Fibroblast of skin of right biceps (primary cell): ENCODE measurements at regions not wholly inside any gene's neighbourhood (a gene's known extent, or its start where the extent isn't known, plus 50 kb on each side); places are given as distances from the start of the nearest gene placed in this dataset.

Experiments
- DNase-seq: peaks from one replicate; pipeline ENCODE4 v3.0.0-alpha.2; 2013

- no peak for DNase-seq
Measured at GRCh38 chr9:102114557-102114956, 376.1 kb upstream of the GRIN3A start.

- peak; percentile 26 for DNase-seq
Measured at GRCh38 chr9:102113191-102113590, 374.7 kb upstream of the GRIN3A start.

- DNase-seq: no peak
Measured at GRCh38 chr9:102106439-102106838, 368.0 kb upstream of the GRIN3A start.

- DNase-seq: peak; percentile 11
Measured at GRCh38 chr9:102101723-102102122, 363.3 kb upstream of the GRIN3A start.

GRCh38 chr9:102087141-102087540, 348.7 kb upstream of the GRIN3A start:
- no peak for DNase-seq

GRCh38 chr9:102085548-102085947, 347.1 kb upstream of the GRIN3A start:
- DNase-seq: no peak

GRCh38 chr9:102072059-102072764, 333.8 kb upstream of the GRIN3A start:
- DNase-seq: no peak

GRCh38 chr9:102069969-102070368, 331.5 kb upstream of the GRIN3A start:
- peak; percentile 4 for DNase-seq

GRCh38 chr9:102054811-102055210, 316.4 kb upstream of the GRIN3A start:
- DNase-seq: no peak

- no peak for DNase-seq
Measured at GRCh38 chr9:102049586-102050246, 311.3 kb upstream of the GRIN3A start.

- DNase-seq: no peak
Measured at GRCh38 chr9:102047549-102047948, 309.1 kb upstream of the GRIN3A start.

- DNase-seq: no peak
Measured at GRCh38 chr9:102044133-102044532, 305.7 kb upstream of the GRIN3A start.

- DNase-seq: no peak
Measured at GRCh38 chr9:102038006-102038405, 299.6 kb upstream of the GRIN3A start.

GRCh38 chr9:102035929-102036328, 297.5 kb upstream of the GRIN3A start:
- no peak for DNase-seq

- no peak for DNase-seq
Measured at GRCh38 chr9:102032614-102033013, 294.2 kb upstream of the GRIN3A start.

- DNase-seq: no peak
Measured at GRCh38 chr9:102000956-102001355, 262.5 kb upstream of the GRIN3A start.

GRCh38 chr9:101999441-101999840, 261.0 kb upstream of the GRIN3A start:
- DNase-seq: no peak

- DNase-seq: peak; percentile 75
Measured at GRCh38 chr9:101995231-101995630, 256.8 kb upstream of the GRIN3A start.

- DNase-seq: no peak
Measured at GRCh38 chr9:101993771-101994170, 255.3 kb upstream of the GRIN3A start.

GRCh38 chr9:101991926-101992325, 253.5 kb upstream of the GRIN3A start:
- DNase-seq: no peak

GRCh38 chr9:101977614-101978210, 239.3 kb upstream of the GRIN3A start:
- peak; percentile 26 for DNase-seq

- no peak for DNase-seq
Measured at GRCh38 chr9:101970609-101971008, 232.2 kb upstream of the GRIN3A start.

- DNase-seq: no peak
Measured at GRCh38 chr9:101968392-101968791, 229.9 kb upstream of the GRIN3A start.

- no peak for DNase-seq
Measured at GRCh38 chr9:101966691-101967090, 228.2 kb upstream of the GRIN3A start.
